ENCODE measurements at regions not wholly inside any gene's neighbourhood (a gene's known extent, or its start where the extent isn't known, plus 50 kb on each side); places are given as distances from the start of the nearest gene placed in this dataset.

DNA sequence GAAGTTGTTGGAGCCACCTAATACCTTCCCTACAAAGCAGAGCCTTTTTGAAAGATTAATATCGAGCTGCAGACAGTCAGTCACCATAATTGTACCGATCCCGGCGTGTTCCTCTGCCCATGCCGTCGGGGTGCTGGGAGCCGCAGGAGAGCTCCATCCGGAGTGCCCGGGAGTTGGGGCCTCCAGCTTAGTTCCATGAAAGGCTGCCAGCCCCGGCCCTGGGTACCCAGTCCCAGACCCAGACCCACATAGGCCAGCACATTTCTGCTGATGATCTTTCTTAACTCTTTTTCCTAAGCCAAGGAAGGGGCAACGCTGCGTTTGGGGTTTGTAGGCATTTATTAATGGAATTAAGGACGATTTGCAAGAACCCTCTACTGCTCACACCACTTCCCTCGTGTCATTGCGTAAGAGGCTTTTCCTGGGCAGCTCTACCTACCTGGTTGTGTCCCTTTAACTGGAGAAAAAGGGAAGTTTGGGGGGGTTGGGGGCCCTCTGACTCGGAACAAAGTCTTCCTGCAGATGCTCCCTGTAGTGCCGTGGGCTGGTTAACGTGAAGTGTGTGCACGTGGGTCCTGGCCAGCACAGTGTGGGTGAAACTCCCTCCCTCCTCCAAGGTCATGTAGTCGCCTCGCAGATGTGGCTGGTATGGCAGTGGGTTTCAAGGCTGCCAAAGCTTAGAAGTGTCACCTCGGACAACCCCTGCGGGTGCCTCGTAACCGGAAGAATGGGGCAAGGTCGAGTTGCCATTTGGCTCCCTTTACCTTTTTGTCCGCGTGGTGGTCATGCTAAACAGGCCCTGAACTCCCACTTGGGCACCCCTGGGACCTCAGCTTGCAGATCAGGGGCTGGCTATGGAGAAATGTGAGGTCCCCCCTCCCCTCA is 54.3 kb upstream of the APCDD1L start:
- DNase-seq, result no peak
- Histone ChIP-seq H4K20me1 (ENCODE audit: insufficient read depth, low read length) (peaks cover 6% of the 10 kb centered on the region; the same call in 1 of the 2 replicates), H3K79me2 (ENCODE audit: insufficient read depth, low read length) (no peaks in the 10 kb centered on the region), H3K36me3 (ENCODE audit: insufficient read depth, low read length) (no peaks in the 10 kb centered on the region), H2AFZ (ENCODE audit: low read depth, low read length) (no peak overlapping the region), H3K4me2 (ENCODE audit: insufficient read depth, low read length) (no peak overlapping the region), H3K27ac (ENCODE audit: low read length) (no peak overlapping the region), H3K27me3 (ENCODE audit: insufficient read depth, low read length, poor library complexity) (no peaks in the 10 kb centered on the region), H3K9me3 (ENCODE audit: insufficient read depth, low read length, severe bottlenecking) (no peaks in the 10 kb centered on the region), H3K4me3 (ENCODE audit: low read depth in 1 of 2, low read length in 2 of 2) (no peak overlapping the region), H3K4me1 (ENCODE audit: insufficient read depth, low read length) (no peaks in the 10 kb centered on the region), H3K9ac (ENCODE audit: low read depth, low read length) (no peak overlapping the region)
- TF ChIP-seq, protein P1, sequence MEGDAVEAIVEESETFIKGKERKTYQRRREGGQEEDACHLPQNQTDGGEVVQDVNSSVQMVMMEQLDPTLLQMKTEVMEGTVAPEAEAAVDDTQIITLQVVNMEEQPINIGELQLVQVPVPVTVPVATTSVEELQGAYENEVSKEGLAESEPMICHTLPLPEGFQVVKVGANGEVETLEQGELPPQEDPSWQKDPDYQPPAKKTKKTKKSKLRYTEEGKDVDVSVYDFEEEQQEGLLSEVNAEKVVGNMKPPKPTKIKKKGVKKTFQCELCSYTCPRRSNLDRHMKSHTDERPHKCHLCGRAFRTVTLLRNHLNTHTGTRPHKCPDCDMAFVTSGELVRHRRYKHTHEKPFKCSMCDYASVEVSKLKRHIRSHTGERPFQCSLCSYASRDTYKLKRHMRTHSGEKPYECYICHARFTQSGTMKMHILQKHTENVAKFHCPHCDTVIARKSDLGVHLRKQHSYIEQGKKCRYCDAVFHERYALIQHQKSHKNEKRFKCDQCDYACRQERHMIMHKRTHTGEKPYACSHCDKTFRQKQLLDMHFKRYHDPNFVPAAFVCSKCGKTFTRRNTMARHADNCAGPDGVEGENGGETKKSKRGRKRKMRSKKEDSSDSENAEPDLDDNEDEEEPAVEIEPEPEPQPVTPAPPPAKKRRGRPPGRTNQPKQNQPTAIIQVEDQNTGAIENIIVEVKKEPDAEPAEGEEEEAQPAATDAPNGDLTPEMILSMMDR (IDR thresholded peaks at IDR 0.05; ENCODE audit: borderline replicate concordance, extremely low read depth, low read length, poor library complexity, severe bottlenecking), result no peak
- no peak for TF ChIP-seq EZH2 (IDR thresholded peaks at IDR 0.05; ENCODE audit: borderline replicate concordance, low read depth, low read length, severe bottlenecking)
- ATAC-seq (ENCODE audit: insufficient read depth, low read depth), result no peak

DNA sequence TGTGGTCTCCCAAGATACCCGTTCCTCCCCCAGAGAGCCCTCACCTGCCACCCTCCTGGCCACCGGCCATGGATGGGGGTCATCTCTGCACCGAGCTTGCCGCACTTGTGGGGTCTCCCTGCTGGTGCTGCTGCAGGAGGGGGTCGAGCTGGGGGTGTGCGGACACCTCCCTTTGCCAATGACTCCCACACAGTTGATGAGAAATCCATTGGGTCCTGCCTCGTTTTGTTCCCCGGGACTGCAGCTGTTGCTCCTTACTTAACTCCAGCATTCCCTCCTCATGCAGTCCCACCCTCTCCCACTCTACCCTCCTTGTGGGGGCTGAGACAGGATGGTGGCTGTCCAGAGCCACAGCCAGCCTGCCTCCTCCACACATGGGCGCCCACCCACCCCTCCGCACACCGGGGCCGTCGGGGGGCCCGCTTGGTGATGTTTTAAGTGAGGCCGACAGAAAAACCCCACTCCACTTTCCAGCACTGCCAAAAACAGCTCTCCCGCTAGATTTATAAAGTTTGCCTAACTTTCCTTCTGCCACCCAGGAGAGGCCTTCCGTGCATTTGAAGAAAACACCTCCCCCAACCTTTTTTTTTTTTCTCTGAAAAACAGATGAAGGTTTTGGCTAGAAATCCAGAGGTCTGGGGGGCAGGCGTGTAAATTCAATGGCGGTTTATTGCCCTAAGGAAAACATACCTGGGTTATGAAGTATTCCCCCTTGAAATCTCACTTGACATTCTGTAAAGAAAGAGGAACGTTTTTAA is 53.5 kb upstream of the APCDD1L start:
- Histone ChIP-seq H3K27ac (ENCODE audit: low read length) (no peak overlapping the region), H3K9me3 (ENCODE audit: insufficient read depth, low read length, severe bottlenecking) (no peaks in the 10 kb centered on the region), H3K79me2 (ENCODE audit: insufficient read depth, low read length) (no peaks in the 10 kb centered on the region), H3K4me3 (ENCODE audit: low read depth in 1 of 2, low read length in 2 of 2) (no peak overlapping the region), H3K36me3 (ENCODE audit: insufficient read depth, low read length) (no peaks in the 10 kb centered on the region), H3K4me2 (ENCODE audit: insufficient read depth, low read length) (no peak overlapping the region), H3K4me1 (ENCODE audit: insufficient read depth, low read length) (no peaks in the 10 kb centered on the region), H4K20me1 (ENCODE audit: insufficient read depth, low read length) (peaks cover 6% of the 10 kb centered on the region; the same call in 1 of the 2 replicates), H3K9ac (ENCODE audit: low read depth, low read length) (no peak overlapping the region), H3K27me3 (ENCODE audit: insufficient read depth, low read length, poor library complexity) (no peaks in the 10 kb centered on the region), H2AFZ (ENCODE audit: low read depth, low read length) (no peak overlapping the region)
- DNase-seq (no peak), ATAC-seq (ENCODE audit: insufficient read depth, low read depth) (no peak)
- no peak for TF ChIP-seq EZH2 (IDR thresholded peaks at IDR 0.05; ENCODE audit: borderline replicate concordance, low read depth, low read length, severe bottlenecking)
- TF ChIP-seq, protein P1 (IDR thresholded peaks at IDR 0.05; ENCODE audit: borderline replicate concordance, extremely low read depth, low read length, poor library complexity, severe bottlenecking), result no peak

DNA sequence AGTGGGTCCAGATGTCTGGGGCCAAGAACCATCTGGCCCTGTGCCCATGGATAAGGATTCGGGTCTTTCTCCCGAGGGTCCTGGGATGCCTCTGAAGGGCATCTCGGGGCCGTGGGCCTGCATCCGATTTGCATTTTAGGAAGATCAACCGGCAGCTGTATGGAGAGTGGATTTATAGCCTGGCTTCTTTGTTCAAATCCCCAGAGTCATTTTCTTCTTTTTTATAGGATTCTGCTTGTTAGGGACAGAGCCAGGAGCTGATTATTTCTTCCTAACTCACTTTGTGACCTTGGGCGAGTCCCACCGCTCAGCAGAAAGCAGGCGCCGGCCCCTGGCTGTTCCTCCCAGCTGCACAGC is 52.9 kb upstream of the APCDD1L start:
- H3K36me3 ChIP-seq (ENCODE audit: insufficient read depth, low read length), result no peaks in the 10 kb centered on the region
- no peaks in the 10 kb centered on the region for H3K27me3 ChIP-seq (ENCODE audit: insufficient read depth, low read length, poor library complexity)
- TF ChIP-seq, protein P1 (IDR thresholded peaks at IDR 0.05; ENCODE audit: borderline replicate concordance, extremely low read depth, low read length, poor library complexity, severe bottlenecking), result no peak
- no peak for TF ChIP-seq EZH2 (IDR thresholded peaks at IDR 0.05; ENCODE audit: borderline replicate concordance, low read depth, low read length, severe bottlenecking)
- no peak for ATAC-seq (ENCODE audit: insufficient read depth, low read depth)
- no peak for DNase-seq
- no peak overlapping the region for H3K4me2 ChIP-seq (ENCODE audit: insufficient read depth, low read length)
- H4K20me1 ChIP-seq (ENCODE audit: insufficient read depth, low read length), result peaks cover 6% of the 10 kb centered on the region; the same call in 1 of the 2 replicates
- H3K27ac ChIP-seq (ENCODE audit: low read length), result no peak overlapping the region
- H3K4me1 ChIP-seq (ENCODE audit: insufficient read depth, low read length), result no peaks in the 10 kb centered on the region
- no peaks in the 10 kb centered on the region for H3K9me3 ChIP-seq (ENCODE audit: insufficient read depth, low read length, severe bottlenecking)
- H2AFZ ChIP-seq (ENCODE audit: low read depth, low read length), result no peak overlapping the region
- H3K9ac ChIP-seq (ENCODE audit: low read depth, low read length), result no peak overlapping the region
- no peak overlapping the region for H3K4me3 ChIP-seq (ENCODE audit: low read depth in 1 of 2, low read length in 2 of 2)
- no peaks in the 10 kb centered on the region for H3K79me2 ChIP-seq (ENCODE audit: insufficient read depth, low read length)
